ENCODE measurements at regions not wholly inside any gene's neighbourhood (a gene's known extent, or its start where the extent isn't known, plus 50 kb on each side); places are given as distances from the start of the nearest gene placed in this dataset.
A peak's percentile ranks its signal among the peaks of the same experiment; 100 is the strongest.

DNA sequence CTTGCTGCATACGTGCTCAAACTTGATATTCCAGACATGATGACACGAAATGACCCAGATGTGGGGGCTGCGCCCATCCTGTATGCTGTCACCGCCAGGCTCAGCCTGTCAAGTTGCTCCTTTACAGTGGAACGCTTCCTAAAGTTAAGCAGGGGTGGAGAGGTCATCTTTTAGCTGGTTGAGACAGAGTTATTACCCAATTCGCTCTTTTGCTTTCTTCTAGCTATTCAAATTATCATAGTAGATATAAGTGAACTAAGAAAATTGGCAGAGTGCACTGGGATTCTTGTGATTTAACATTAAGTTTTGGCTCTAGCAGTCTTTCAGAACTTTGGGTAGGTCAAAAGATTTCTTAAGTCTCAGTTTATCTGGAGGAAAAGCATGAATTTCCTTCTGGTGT is 69.8 kb upstream of the BASP1 start:
- ATAC-seq: no peak
- 0 out of 2 replicates have a peak overlapping the region, but pooled peaks have one; percentile 8 for H3K4me2 ChIP-seq
- H3F3A ChIP-seq (replicated peaks; ENCODE audit: low read depth): no peaks in the 10 kb centered on the region
- Mint-ChIP-seq H3K4me3 (no peak overlapping the region), H3K9me3 (no peaks in the 10 kb centered on the region), H3K27me3 (ENCODE audit: insufficient read depth, low read depth, poor library complexity) (peaks cover 1% of the 10 kb centered on the region), H3K4me1 (peaks cover 44% of the 10 kb centered on the region), H3K36me3 (ENCODE audit: low read depth) (no peaks in the 10 kb centered on the region), H3K27ac (no peak overlapping the region)
- no peak for TF ChIP-seq CTCF (conservative IDR thresholded peaks at IDR 0.05; ENCODE audit: low read depth in 2 of 2)
- H3K4me3 ChIP-seq: no peak overlapping the region
- peaks cover 39% of the 10 kb centered on the region for H3K4me1 ChIP-seq (ENCODE audit: insufficient read depth)
- H3K36me3 ChIP-seq (ENCODE audit: insufficient read depth): no peaks in the 10 kb centered on the region
- DNase-seq (ENCODE audit: low spot score): no peak
- H3K79me2 ChIP-seq (replicated peaks; ENCODE audit: insufficient read depth): no peaks in the 10 kb centered on the region
- no peaks in the 10 kb centered on the region; the same call in 1 of the 2 replicates for H3K27me3 ChIP-seq (ENCODE audit: insufficient read depth)
- H2AFZ ChIP-seq: no peak overlapping the region
- H3K9me2 ChIP-seq (ENCODE audit: insufficient read depth): no peaks in the 10 kb centered on the region
- H4K20me1 ChIP-seq (replicated peaks; ENCODE audit: insufficient read depth): no peaks in the 10 kb centered on the region
- H3K27ac ChIP-seq (ENCODE audit: low read depth): no peak overlapping the region

GRCh38 chr5:17148481-17148880 is 69.0 kb upstream of the BASP1 start:
- DNase-seq (ENCODE audit: low spot score): no peak
- TF ChIP-seq JUNB (IDR thresholded peaks at IDR 0.05; ENCODE audit: unreplicated experiment) (no peak), ZNF331 (CRISPR knock-in tag; IDR thresholded peaks at IDR 0.05; ENCODE audit: low read depth) (no peak), EZH2 (IDR thresholded peaks at IDR 0.05; ENCODE audit: low read depth, unreplicated experiment) (no peak), CREB1 (CRISPR knock-in tag; IDR thresholded peaks at IDR 0.05; ENCODE audit: low read depth) (no peak), NANOG (IDR thresholded peaks at IDR 0.05; ENCODE audit: borderline replicate concordance) (no peak), EZH2phosphoT487 (IDR thresholded peaks at IDR 0.05; ENCODE audit: unreplicated experiment) (no peak)
- TF ChIP-seq, protein P1, sequence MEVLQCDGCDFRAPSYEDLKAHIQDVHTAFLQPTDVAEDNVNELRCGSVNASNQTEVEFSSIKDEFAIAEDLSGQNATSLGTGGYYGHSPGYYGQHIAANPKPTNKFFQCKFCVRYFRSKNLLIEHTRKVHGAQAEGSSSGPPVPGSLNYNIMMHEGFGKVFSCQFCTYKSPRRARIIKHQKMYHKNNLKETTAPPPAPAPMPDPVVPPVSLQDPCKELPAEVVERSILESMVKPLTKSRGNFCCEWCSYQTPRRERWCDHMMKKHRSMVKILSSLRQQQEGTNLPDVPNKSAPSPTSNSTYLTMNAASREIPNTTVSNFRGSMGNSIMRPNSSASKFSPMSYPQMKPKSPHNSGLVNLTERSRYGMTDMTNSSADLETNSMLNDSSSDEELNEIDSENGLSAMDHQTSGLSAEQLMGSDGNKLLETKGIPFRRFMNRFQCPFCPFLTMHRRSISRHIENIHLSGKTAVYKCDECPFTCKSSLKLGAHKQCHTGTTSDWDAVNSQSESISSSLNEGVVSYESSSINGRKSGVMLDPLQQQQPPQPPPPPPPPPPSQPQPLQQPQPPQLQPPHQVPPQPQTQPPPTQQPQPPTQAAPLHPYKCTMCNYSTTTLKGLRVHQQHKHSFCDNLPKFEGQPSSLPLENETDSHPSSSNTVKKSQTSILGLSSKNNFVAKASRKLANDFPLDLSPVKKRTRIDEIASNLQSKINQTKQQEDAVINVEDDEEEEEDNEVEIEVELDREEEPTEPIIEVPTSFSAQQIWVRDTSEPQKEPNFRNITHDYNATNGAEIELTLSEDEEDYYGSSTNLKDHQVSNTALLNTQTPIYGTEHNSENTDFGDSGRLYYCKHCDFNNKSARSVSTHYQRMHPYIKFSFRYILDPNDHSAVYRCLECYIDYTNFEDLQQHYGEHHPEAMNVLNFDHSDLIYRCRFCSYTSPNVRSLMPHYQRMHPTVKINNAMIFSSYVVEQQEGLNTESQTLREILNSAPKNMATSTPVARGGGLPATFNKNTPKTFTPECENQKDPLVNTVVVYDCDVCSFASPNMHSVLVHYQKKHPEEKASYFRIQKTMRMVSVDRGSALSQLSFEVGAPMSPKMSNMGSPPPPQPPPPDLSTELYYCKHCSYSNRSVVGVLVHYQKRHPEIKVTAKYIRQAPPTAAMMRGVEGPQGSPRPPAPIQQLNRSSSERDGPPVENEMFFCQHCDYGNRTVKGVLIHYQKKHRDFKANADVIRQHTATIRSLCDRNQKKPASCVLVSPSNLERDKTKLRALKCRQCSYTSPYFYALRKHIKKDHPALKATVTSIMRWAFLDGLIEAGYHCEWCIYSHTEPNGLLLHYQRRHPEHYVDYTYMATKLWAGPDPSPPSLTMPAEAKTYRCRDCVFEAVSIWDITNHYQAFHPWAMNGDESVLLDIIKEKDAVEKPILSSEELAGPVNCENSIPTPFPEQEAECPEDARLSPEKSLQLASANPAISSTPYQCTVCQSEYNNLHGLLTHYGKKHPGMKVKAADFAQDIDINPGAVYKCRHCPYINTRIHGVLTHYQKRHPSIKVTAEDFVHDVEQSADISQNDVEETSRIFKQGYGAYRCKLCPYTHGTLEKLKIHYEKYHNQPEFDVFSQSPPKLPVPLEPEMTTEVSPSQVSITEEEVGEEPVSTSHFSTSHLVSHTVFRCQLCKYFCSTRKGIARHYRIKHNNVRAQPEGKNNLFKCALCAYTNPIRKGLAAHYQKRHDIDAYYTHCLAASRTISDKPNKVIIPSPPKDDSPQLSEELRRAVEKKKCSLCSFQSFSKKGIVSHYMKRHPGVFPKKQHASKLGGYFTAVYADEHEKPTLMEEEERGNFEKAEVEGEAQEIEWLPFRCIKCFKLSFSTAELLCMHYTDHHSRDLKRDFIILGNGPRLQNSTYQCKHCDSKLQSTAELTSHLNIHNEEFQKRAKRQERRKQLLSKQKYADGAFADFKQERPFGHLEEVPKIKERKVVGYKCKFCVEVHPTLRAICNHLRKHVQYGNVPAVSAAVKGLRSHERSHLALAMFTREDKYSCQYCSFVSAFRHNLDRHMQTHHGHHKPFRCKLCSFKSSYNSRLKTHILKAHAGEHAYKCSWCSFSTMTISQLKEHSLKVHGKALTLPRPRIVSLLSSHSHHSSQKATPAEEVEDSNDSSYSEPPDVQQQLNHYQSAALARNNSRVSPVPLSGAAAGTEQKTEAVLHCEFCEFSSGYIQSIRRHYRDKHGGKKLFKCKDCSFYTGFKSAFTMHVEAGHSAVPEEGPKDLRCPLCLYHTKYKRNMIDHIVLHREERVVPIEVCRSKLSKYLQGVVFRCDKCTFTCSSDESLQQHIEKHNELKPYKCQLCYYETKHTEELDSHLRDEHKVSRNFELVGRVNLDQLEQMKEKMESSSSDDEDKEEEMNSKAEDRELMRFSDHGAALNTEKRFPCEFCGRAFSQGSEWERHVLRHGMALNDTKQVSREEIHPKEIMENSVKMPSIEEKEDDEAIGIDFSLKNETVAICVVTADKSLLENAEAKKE (CRISPR knock-in tag; IDR thresholded peaks at IDR 0.05): no peak
- TF ChIP-seq, protein P2, sequence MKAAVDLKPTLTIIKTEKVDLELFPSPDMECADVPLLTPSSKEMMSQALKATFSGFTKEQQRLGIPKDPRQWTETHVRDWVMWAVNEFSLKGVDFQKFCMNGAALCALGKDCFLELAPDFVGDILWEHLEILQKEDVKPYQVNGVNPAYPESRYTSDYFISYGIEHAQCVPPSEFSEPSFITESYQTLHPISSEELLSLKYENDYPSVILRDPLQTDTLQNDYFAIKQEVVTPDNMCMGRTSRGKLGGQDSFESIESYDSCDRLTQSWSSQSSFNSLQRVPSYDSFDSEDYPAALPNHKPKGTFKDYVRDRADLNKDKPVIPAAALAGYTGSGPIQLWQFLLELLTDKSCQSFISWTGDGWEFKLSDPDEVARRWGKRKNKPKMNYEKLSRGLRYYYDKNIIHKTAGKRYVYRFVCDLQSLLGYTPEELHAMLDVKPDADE (IDR thresholded peaks at IDR 0.05): no peak
- TF ChIP-seq, protein P3, sequence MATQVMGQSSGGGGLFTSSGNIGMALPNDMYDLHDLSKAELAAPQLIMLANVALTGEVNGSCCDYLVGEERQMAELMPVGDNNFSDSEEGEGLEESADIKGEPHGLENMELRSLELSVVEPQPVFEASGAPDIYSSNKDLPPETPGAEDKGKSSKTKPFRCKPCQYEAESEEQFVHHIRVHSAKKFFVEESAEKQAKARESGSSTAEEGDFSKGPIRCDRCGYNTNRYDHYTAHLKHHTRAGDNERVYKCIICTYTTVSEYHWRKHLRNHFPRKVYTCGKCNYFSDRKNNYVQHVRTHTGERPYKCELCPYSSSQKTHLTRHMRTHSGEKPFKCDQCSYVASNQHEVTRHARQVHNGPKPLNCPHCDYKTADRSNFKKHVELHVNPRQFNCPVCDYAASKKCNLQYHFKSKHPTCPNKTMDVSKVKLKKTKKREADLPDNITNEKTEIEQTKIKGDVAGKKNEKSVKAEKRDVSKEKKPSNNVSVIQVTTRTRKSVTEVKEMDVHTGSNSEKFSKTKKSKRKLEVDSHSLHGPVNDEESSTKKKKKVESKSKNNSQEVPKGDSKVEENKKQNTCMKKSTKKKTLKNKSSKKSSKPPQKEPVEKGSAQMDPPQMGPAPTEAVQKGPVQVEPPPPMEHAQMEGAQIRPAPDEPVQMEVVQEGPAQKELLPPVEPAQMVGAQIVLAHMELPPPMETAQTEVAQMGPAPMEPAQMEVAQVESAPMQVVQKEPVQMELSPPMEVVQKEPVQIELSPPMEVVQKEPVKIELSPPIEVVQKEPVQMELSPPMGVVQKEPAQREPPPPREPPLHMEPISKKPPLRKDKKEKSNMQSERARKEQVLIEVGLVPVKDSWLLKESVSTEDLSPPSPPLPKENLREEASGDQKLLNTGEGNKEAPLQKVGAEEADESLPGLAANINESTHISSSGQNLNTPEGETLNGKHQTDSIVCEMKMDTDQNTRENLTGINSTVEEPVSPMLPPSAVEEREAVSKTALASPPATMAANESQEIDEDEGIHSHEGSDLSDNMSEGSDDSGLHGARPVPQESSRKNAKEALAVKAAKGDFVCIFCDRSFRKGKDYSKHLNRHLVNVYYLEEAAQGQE (IDR thresholded peaks at IDR 0.05; ENCODE audit: unreplicated experiment): no peak
- H3K27me3 Mint-ChIP-seq (ENCODE audit: insufficient read depth, low read depth, poor library complexity): peaks cover 1% of the 10 kb centered on the region
- no peak overlapping the region for H3K4me3 Mint-ChIP-seq
- no peak overlapping the region for H2AFZ ChIP-seq
- no peak for ATAC-seq
- no peaks in the 10 kb centered on the region for H3K9me2 ChIP-seq (ENCODE audit: insufficient read depth)
- no peaks in the 10 kb centered on the region; the same call in 1 of the 2 replicates for H3K27me3 ChIP-seq (ENCODE audit: insufficient read depth)
- peaks cover 35% of the 10 kb centered on the region for H3K4me1 ChIP-seq (ENCODE audit: insufficient read depth)
- no peaks in the 10 kb centered on the region for H4K20me1 ChIP-seq (replicated peaks; ENCODE audit: insufficient read depth)
- no peak overlapping the region for H3K4me2 ChIP-seq
- H3K27ac ChIP-seq (ENCODE audit: low read depth): no peak overlapping the region
- H3K27ac Mint-ChIP-seq: no peak overlapping the region
- no peaks in the 10 kb centered on the region for H3K36me3 Mint-ChIP-seq (ENCODE audit: low read depth)
- H3K4me3 ChIP-seq: no peak overlapping the region
- peaks cover 42% of the 10 kb centered on the region for H3K4me1 Mint-ChIP-seq
- no peaks in the 10 kb centered on the region for H3K36me3 ChIP-seq (ENCODE audit: insufficient read depth)
- no peaks in the 10 kb centered on the region for H3F3A ChIP-seq (replicated peaks; ENCODE audit: low read depth)
- H3K9me3 Mint-ChIP-seq: no peaks in the 10 kb centered on the region
- no peaks in the 10 kb centered on the region for H3K79me2 ChIP-seq (replicated peaks; ENCODE audit: insufficient read depth)
